GOT3 (cell line): ENCODE measurements at regions not wholly inside any gene's neighbourhood (a gene's known extent, or its start where the extent isn't known, plus 50 kb on each side); places are given as distances from the start of the nearest gene placed in this dataset.
"Not testable (repeated sequence)": the region's sequence is repeated elsewhere in the genome, so short reads cannot be mapped to it uniquely, and the experiment has no call there.

Experiments used
- DNase-seq: peaks from one replicate; lab custom pipeline; 2025; ENCODE audit warnings: mixed read lengths; lab: John Stamatoyannopoulos, UW

DNA sequence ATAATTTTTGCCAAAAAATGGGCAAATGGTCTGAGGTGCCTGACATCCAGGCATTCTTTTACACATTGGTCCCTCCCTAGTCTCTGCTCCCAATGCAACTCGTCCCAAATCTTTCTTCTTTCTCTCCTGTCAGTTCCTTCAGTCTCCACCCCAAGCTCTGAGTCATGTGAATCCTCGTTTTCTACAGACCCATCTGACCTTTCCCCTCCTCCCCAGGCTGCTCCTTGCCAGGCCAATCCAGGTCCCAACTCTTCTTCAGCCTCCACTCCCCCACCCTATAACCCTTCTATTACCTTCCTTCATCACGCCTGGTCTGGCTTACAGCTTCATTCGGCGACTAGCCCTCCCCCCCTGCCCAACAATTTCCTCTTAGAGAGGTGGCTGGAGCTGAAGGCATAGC lies 55.3 kb downstream of the BBS10 start:
- DNase-seq, result not testable (repeated sequence)

DNA sequence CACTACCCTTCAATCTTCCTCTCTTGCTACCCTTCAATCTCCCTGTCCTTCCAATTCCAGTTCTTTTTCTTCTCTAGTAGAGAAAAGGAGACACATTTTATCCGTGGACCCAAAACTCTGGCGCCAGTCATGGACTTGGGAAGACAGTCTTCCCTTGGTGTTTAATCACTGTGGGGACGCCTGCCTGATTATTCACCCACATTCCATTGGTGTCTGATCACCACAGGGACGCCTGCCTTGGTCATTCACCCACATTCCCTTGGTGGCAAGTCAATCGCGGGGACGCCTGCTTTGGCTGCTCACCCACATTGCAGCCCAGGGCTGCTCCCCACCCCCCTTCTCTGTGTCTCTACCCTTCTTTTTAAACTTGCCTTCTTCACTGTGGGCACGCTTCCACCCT lies 55.9 kb downstream of the BBS10 start:
- not testable (repeated sequence) for DNase-seq

DNA sequence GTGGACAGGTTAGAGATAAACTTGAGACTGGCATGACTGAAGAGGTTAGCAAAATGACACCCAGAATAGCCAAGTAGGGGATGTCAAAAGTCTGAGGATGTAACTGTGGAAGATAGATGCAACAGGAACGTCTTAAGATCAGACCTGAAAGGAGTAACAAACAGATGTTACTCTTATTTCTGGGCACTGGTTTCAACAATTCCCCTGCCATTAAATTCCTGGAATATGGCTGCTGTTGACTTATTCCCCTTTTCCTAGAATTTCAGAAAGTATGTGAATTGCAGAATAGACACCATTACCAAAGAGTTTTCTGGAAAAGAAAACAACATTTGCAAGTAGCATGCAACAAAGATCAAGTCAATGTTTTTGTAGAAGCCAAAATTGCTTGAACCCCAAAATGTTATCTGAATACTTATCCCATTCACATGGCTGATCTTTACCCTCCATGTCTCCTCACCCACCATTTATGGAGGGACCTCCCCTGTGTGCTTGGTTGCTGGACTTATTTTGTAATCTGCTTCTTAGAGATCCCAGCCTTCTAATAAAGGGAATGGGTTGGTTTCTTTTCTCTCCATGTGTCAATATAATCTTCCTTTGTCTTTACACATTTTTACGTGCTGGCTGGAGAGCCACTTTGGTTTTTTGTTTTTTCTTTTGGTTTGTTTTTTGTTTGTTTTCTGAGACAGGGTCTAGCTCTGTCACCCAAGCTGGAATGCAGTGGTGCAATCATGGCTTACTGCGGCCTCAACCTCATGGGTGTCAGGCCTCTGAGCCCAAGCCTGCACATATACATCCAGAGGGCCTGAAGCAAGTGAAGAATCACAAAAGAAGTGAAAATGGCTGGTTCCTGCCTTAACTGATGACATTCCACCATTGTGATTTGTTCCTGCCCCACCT lies 57.0 kb downstream of the BBS10 start:
- no peak for DNase-seq

DNA sequence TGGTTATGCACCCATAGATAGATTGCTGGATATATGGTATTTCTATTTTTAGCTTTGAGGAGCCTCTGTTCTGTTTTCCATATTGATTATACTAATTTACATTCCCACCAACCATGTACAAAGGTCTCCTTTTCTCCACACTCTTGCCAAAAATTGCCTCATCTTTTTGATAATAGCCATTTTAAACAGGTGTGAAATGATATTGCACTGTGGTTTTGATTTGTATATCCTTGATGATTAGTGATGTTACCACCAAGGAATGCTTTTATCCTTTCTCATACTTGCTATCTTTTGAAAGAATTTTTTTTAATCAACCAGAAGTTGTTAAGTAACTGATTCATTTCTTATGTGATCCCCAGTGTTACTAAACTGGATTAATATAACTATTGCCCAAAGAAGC lies 60.0 kb downstream of the BBS10 start:
- no peak for DNase-seq

DNA sequence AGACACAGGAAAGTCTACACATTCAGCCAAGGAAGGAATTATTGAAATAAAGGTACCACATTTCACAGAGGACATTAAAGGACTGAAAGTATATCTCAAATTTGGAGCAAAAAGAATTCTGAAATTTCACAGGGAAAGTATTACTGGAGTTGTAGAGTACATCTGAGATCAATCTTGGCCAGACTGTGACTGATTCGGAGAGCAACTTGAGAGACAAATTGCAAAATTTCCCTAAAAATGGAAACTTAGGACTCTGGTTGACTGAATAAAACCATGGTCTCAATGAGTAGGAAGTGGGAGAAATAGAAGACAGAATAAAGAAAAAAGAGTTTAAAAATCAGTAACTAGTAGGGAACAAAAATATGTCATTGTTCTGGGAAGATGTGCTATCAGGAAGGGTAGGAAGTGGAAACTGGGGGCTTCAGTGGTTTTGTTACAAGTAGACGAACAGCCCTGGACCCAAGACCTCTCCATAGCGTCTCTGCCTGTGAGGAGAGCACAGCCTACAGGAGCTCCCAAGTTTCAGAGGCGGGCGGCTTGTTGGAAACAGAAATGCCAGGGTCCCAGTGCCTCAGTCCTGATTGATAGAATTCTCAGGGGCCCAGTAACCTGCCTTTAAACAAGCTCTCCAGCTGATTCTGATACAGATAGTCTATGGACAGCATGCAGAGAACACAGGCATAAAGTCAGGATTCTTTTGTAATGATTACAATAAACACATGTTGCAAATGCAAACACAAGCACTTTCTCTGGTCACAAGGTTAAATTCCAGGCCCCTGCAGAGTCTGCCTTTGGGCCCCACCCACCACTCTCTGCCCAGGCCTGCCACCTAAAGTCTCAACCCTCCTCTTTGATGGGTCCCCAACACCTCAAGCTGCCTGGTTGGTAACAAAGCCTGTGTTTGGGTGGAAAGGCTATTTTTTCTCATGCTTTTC lies 63.1 kb downstream of the BBS10 start:
- DNase-seq, result no peak

DNA sequence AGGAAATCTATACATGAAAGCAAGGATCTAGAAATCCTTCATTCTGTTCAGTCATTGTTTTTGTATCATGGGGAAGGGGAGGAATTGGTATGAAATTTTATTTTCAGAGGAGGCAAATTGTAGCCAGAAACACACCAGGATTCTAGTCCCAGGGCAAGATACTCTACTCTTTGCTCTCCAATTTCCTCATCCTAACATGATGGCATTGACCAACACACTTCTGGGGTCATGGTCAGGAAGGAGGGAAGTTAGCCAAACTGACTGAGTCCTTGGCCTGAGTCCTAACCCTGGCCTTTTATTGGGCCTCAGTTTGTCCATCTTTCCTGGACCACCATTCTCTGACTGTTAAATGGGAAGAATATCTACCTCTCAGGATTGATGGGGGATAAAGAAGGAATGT lies 65.5 kb downstream of the BBS10 start:
- no peak for DNase-seq

DNA sequence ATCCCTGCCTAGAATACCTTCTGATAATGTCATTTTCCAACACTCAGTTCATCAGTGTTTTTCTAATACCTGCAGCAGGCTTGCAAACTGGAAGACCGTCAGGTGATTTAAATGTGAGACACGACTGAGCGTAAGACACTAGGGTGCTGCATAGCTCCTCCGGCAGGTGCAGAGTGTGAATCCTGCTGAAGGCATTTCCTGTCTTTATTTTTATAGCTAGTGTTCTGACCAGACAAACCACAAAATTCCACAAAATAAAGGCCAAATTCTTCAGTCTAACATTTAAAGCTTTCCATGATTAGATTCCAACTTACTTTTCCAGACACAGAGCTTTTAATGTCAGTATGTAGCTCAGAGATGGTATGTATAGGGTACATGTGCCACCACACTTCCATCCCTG lies 70.7 kb downstream of the BBS10 start:
- no peak for DNase-seq

DNA sequence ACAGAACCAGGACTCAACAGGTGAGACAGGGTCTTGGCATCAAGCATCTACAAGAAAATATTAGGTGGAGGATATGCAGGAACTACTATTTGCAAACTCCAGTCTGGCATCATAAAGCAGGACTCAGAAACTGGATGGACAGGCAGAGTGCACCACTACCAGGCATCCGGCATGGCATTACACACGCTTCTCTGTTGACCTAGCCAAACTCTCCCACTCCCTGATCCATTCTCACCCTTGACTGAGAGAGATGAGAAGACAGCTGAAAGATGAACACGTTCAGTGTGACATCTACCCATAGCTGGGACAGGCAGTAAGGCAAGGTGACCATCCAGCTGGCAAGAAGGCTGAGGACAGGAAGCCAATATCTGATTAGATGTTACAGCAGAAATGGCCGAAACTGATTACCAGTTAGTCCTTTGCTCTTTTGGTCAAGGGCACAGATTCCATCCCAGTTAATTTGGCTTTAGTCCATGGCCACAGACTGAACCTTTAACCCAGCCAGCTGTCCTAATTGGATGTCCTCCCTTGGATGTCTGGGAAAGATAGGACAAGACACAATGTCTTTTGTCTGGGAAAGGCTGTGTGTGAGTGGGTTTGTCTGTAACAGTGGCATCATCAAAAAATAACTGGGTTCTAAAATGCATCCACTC lies 71.6 kb downstream of the BBS10 start:
- no peak for DNase-seq

DNA sequence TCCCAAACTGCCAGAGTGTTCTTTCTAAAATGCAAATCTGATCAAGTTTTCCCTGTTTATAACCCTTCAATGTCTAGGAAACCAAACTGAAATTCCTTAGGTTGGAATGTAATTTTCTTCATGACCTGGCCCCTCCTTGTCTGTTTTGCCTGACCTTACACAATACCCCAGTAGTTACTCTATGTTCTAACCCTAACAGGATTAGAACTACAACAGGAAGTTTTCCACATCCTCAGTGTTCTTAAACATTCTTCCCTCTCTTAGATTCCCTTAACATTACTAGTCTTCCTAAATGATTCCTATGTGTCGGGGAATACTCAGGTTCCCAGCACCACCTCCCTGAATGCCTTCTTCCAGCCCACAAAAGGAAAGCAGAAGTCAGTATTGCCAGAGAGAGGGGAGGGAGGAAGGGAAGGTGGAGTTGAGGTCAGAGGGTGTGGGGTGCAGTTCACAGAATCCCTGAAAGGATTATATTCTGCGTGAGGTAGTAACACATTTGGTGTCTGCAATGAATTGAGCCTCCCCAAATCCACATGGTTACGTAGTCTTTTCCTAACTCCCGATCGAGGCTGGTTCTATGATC lies 72.6 kb downstream of the BBS10 start:
- no peak for DNase-seq

DNA sequence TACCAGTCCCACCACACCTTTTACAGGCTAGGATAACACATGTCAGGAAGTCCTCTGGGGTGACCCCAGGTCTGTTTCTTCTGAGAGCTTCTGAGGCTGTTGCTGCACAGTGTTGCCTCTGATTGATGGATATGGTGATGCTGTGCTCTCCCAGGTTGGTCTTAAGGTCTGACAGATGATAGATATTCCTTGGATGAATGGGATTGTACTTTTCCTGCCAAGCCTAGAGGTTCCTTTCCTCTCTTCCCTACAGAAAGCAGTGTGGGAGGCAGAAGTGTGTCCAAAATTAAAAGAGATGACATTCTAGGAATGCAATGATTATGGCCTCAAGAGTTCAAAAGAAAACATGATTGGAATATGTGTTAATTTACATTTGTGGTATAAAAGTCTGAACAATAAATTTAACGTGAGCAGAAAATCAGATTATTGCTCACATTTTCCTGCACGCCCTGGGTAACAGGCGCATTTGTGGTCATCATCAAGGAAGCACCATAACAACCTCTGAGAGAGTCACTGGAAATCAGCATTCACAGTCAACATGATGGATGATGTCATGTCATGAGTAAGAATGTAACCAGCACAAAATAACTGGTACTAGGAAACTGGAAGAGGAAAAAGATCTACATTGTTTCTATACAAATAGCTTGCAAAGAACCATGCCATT lies 73.7 kb downstream of the BBS10 start:
- DNase-seq, result no peak

DNA sequence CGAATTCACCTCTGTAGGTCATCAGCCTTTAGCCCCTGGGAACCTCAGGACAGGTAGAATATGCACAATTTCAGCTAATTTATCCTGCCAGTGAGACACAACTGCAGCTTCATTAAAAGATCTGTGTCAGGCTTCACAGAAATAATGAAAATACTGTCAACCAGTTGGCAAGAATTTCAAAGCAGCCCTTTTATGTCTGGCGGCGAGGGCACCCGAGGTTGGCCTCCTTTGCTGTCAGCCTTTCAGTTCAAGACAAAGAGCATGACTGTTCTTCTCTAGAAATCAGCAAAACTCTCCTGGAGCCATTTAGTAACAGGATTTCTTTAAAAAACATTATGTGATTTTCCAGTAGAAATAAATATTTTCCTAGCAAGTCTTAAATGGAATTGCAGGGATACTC lies 75.9 kb downstream of the BBS10 start:
- no peak for DNase-seq

DNA sequence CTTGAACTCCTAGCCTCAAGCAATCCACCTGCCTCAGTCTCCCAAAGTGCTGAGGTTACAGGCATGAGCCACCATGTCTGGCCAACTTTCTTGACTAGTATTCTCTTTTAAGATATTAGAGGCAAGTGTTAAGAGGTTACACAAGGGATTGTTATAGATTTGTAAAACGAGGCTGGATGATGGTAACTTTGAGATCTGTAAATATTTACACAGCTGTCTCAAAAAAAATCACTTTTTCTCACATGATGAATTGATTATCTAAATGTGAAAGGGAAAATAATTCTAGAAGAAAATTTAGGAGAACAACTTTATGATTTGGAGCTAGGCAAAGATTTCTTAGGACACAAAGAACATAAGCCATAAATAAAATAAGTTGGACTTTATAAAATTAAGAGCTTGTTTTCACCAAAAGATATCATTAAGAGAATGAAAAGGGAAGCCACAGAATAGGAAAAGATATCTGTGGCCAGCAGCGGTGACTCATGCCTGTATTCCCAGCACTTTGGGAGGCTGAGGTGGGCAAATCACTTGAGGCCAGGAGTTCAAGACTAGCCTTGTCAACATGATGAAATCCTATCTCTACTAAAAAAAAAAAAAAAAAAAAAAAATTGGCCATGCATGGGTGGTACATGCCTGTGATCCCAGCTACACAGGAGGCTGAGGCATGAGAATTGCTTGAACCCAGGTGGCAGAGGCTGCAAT lies 77.4 kb downstream of the BBS10 start:
- no peak for DNase-seq

DNA sequence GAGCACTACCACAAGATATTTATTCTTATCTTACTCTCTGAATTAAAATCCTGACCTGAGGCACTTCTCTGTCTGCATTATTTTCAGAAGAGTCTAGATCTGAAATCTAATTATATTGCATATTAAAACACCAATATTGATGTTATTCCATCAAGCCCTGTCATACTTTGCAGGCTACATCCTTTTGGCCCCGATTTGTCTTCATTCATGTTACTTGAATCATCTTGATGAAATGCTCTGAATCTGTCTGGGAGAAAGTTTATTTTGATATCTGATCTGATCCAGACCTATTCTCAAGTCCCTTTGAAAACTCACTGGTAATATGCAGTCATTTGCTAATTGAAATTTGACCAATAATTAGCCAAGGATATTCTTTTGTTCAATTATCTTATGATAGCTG lies 79.9 kb downstream of the BBS10 start:
- no peak for DNase-seq

DNA sequence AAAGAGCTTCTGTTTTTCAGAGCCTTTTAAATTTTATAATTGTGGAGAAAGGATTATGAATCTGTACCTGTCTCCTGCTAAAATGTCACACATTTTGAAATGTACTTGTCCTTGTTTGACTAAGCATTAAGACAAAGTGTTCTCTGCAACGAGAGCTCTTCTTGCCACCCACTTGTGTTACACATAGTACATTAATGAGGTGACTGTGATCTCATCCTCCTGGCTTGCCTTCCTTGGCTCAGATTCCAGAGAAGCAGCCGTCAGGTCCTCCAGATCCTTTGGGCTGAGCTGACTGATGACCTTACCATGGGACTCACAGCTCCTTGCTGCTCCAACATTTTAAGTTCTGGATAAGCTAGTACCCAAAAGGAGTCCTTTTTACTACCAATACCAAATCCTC lies 81.4 kb downstream of the BBS10 start:
- no peak for DNase-seq

DNA sequence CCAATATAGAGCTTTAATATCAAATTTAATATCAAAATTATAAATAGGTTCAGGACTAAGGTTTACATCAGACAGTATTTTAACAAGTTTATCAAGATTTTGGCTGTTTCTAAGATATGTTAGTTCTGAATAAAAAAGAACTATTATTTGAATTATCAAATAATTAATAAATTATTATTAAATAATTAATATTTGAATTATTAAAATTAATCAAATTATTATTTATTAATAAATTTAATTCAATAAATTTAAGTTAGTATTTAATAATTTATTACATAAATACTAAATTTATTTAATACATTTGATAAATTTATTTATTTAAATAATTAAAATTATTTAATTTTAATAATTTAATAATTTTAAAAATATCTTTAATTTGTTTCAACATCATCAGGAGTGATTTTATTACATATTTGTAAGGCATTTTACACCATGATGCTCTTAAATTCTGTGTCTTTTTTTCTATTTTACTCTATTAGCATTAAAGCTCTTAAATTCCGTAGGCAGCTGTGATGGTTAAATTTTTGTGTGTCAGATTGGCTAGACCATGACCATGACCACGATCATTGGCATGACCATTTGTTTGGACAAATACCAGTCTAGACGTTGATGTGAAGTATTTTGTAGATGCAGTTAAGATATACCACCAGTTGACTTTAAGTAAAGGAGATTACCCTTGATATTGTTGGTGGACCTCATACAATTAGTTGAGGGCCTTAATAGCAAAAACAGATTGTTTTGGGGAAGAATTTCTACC lies 82.6 kb downstream of the BBS10 start:
- DNase-seq, result no peak

DNA sequence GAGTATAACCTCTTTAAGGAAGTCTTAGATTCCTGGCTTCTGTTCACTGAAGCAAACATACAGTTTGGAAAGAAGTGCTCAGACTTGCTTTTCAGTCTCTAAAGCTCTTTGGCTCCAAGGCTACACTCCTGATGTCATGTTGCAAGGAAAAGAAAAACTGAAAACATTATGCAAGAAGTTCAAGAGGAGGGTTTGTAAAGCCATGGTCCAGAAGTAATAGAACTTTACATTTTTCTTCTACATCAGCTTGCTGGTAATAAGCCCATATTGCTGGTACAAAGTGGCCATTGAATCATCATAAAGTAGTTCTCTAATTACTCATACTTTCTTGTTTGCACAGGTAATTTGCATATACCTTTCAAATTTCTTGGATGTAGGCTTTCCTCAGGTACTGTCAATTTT lies 83.6 kb downstream of the BBS10 start:
- no peak for DNase-seq

DNA sequence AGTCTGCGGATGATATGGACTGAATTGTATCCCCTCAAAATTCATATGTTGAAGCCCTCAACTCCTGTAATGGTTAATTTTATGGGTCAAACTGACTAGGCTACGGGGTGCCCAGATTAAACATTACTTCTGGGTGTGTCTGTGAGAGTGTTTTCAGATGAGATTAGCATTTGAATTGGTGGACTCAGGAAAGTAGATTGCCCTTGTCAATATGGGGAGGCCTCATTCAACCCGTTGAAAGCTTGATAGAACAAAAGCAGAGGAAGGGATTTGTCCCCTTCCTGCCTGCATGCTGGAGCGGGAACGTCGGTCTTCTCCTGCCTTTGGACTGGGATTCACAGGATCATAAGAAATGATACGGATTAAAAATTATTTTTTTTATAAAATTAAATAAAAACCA lies 84.5 kb downstream of the BBS10 start:
- no peak for DNase-seq

DNA sequence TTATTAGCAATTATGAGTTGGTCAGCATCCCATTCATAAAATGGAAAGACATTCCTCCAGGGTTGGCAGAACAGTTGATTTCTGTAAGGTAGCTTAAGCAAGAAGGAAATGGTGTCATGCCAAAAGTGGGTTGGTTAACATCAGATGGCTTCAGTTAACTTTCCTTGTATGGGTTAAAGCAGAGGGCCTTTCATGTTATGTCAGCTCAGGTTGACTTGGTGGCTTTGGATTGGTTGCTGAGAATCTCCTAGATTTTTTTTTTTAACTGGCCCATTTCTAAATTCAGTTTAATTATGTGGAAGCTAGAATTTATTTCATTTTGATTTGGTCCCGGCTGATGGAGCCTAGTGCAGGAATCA lies 87.8 kb downstream of the BBS10 start:
- no peak for DNase-seq

DNA sequence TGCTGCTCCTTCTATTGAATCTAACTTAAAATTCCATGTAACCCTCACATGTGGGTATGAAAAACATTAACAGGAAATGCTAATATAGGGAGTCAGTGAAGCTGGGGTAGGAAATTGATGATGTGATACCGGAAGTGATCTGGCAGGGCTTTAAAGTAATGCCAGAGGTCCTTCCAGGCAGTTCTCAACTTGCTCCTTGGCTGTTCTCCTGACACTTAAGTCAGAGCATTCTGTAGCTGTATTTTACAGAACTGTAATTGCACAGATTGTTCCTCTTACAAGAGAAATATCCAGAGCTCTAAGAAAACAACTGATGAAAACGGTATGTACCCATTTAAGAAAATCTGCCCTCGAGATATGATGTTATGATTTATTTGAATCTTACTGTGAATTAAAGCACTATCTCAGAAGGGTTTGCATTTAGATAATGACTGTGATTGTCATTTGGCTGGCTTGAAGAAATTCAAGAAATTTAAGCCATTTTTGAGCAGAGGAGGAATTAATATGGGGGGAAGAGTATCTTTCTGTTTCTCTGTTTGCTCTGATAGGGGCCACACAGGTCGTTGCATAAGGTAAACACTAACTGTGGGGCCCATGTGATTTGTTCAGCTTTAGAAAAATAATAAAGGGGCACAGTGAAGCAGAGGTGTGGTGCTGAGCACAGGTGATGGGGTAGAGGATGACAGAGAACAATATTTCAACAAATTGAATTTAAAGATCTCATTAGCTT lies 88.4 kb downstream of the BBS10 start:
- no peak for DNase-seq

DNA sequence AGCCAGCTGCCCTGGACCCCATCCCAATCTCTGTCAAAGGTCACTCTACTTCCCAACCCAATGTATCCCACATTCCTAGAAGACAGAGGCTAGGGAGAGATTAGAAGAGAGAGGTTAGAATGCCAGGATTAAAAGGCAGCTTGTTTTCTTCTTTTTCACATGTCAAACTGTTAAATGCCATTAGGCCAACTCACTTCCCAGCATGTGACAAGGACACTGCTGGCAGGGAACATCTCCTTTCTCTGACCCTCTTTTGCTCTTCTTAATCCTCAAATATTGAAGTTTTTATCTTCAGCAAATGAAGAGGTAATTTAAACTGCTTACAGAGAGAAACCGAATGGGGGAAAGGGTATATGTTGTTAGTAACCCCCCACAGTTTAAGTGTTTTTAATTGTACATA lies 89.1 kb downstream of the BBS10 start:
- no peak for DNase-seq
